GM21737 (cell line): ENCODE measurements at regions not wholly inside any gene's neighbourhood (a gene's known extent, or its start where the extent isn't known, plus 50 kb on each side); places are given as distances from the start of the nearest gene placed in this dataset.

Experiments used
- ATAC-seq: cut with Tn5 transposase; IDR thresholded peaks from one replicate; pipeline ENCODE4 v1.9.1; 2021; ENCODE audit warnings: mild to moderate bottlenecking, moderate library complexity; ENCODE audit not compliant: unreplicated experiment

DNA sequence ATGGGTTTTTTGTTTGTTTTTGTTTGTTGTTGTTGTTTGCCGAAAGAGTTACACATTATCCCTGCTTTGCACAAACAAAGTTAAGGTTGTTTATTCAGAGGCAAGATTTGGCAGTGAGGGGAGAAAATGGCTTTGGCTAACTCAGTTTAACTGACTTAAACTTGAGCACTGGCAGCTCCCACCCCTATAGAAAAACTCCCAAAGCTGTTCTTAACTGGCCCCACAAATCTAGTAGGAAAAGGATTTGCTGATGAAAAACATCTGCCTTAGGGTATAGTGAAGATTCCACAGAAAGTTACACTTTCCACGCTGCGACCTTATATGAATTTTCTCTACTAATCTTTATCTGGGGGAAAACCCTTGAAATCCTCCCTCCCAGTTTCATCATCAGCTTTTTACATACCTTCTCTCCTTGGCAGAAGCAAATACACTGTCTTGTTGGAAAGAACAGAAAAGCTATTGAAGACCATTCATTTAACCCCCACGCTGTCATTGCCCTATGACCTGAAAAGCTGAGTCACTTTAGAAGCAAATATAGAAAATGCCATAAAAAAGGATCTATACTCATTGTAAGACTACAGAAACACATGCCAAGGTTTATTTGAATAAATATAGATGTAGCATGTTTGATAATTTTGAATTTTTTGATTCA, 551.7 kb downstream of the NR2F2 start:
- no peak for ATAC-seq

DNA sequence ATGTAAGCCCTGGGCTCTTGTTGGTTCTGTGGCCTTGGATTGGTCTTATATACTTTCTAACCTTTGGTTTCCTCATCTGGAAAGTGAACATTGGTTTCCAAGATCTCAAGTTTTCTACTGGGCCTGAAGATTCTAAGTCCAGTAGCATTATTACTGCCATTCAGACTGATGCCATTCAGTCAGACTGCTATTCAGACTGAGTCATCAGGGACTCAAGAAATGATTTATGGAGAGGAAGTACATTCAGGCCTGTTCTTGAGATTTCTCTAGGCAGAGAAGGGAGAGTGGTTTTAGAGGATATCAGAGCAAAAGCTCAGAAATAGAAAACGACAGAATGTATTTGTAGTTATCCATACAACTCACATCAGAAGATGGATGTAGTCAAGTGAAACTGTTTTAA, 557.2 kb downstream of the NR2F2 start:
- ATAC-seq: no peak

DNA sequence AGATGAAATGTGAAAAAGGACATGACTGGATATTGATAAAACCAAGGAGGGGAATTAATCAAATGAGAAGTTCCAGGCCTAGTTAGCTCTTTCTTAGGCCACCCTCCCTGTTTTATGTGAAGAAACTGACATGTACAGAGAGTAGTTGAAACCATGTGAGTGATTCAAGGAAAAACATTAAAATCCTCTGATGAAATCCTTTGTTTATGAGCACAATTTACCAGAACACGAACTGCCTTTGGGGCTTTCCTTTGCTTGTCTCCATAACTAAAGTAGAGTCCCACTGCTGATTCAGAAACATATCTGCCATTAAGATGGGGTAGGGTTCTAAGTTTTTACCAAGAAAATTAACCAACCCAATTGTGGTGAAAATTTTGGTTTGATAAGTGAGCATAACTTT, 558.3 kb downstream of the NR2F2 start:
- no peak for ATAC-seq

DNA sequence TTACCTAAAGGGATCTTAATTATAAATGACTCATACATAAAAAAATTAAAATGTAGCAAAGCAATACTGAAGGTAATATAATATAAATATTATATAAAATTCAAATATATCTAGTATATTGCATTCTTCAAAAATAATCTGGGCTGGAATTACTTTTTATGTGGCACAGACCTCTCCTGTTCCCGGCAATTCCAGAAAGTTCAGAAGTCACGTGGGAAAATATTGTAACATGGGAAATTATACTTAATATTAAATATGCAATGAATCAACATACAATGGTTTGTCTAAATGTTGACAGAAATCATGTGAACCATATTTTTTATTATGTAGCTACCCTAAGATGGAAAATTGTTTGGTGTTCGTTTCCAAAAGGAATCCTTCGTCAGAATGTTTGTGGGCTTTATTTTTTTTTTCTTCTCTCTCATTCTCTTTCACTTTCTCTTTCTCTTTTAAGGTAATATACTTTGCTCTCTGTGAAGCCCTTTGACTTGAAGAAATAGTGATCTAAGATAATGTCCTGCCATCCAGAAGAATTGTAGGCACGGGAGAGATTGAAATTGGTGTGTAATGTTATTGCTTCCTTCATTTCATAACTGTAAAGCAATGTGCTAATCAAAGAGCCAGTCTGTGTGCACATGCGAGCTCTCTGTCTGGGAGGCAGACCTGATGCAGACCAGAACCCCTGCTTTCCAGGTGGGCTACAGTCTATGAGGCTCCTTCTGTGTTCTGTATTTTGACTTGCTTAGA, 559.4 kb downstream of the NR2F2 start:
- ATAC-seq: no peak

DNA sequence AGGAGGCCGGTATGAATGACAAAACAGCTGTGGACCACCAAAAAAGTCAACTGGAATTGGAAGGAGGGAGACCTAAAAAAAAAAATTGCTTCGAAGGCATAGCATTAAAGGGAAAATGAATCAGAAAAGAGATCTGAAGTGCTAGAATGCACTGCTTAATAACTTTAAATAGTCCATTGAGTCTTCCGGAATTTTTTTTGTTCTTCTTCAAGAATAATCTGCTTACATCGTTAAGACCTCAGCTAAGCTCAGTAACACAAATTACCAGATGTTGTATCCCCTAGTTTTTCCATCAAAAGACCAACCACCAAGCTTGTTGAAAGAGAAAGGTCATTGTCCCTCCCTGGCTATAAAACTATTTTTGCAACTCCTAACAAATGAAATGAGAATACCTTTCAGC, 560.5 kb downstream of the NR2F2 start:
- ATAC-seq: no peak

DNA sequence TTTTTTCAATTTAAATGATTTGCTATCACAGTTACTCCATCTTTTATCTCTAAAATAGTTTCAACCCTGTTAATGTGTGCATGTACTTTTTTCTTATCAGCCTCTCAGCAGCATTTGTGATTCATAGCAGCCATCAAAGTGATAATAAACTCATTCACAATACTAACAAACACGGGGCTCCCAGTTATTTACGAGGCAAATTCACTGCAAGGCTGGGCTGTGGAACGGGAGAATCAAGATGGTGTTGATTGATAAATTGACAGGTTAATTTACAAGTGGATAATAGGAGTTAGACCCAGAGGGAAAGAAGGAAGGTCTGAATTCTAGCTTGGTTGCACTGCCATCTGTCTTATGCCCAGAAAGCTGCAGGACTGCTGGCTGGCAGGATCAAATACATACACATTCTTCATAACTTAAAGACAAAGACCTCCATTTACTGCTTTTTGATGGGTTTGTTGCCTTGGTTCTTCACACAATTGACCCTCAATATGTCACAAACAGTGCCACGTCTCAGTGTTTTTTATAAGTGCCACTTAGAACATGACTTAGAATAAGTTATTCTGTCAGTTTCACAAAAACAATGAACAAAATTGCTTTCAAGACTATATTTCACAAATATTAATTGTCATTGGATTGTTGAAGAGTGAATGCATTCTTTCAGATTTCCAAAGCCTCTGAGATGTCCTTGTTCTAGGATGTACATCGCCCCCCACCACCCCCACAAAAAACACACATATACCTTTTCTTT, 562.8 kb downstream of the NR2F2 start:
- ATAC-seq: no peak

DNA sequence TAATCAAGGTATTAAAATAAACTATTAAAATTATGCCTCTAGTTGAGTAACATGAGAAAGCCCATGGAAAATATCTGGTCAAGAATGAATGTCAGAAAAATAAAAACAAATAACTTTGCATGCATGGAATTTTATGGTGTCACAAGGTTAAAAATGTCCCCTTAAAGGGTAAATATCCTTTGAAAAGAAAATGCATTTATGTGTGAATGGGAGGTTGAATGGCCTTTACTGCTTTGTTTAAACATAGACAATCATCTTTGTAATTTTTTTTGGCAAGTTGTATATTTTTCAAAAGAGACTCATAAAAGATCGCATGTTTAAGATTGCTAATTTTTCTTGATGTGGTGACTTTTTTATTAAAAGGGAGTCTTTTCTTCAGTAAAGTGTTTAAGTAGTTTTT, 564.2 kb downstream of the NR2F2 start:
- ATAC-seq: no peak

DNA sequence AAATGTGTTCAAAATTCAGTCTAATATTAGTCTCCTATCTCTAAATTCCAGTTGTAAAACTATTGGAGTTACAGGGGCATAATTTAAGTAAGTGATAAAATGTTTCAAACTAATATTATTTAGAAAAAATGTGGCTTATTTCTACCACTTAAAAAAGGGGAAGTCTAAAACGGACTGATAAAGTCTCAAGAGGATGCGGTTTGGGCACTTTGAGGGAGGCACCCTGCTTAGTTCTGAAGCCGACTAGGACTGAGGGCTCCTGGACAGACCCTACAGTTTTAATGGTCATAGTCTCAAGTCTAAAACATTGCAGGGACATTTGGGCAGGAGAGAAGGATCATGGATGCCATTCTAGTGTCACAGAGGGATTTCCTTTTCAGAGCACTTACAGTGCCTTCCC, 566.3 kb downstream of the NR2F2 start:
- no peak for ATAC-seq

DNA sequence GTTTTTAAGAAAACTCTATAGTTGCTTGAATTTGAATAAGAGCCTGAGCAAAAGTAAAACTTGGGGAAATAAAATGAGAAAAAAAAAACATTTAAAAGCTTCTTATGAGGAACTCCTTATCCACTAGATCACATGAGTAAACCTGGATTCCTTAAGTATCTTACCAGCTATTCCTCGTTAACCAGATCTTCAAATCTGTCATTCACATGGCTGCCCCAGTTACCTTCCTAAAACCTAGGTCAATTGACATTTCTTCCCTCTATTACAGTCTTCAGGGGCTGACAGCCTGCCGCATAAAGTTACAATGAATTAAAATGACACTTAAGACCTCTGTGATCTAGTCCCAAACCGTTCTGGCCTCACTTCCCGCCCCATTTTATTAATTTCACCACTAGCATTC, 583.6 kb downstream of the NR2F2 start:
- ATAC-seq: no peak

DNA sequence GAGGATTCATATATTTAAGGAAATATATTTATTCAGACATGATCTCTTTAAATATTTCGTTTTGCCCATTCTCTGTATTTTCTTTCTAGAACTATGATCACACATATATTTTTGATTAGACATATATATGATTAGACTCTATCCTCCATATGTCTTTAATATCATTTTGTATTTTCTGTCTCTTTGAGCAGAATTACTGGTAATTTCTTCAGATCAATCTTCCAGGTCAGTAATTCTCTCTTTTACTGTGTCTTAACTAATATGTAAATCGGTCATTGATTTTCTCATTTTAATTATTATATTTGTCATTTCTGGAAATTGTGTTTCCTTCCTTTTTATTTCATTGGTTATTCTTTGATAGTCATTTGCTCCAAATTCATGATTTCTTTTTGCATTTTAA, 586.2 kb downstream of the NR2F2 start:
- ATAC-seq: no peak

DNA sequence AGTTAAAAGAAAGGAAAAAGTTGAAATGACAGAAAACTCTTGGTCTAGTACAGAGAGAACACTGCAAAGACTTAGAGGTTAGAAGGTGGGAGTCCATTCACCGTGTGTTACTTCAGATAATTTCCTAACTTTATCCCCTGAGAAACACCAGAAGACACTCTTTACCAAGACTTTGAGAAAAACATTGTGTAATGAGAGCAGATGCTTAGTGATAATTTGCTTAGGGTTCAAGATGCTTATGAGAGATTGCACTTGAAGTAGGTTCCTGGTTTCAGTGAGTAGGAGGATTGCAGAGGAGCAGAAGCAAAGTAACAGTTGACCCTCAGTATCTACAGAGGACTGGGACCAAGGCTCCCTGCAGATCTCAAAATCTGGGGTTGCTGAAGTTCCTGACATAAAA, 594.1 kb downstream of the NR2F2 start:
- no peak for ATAC-seq

DNA sequence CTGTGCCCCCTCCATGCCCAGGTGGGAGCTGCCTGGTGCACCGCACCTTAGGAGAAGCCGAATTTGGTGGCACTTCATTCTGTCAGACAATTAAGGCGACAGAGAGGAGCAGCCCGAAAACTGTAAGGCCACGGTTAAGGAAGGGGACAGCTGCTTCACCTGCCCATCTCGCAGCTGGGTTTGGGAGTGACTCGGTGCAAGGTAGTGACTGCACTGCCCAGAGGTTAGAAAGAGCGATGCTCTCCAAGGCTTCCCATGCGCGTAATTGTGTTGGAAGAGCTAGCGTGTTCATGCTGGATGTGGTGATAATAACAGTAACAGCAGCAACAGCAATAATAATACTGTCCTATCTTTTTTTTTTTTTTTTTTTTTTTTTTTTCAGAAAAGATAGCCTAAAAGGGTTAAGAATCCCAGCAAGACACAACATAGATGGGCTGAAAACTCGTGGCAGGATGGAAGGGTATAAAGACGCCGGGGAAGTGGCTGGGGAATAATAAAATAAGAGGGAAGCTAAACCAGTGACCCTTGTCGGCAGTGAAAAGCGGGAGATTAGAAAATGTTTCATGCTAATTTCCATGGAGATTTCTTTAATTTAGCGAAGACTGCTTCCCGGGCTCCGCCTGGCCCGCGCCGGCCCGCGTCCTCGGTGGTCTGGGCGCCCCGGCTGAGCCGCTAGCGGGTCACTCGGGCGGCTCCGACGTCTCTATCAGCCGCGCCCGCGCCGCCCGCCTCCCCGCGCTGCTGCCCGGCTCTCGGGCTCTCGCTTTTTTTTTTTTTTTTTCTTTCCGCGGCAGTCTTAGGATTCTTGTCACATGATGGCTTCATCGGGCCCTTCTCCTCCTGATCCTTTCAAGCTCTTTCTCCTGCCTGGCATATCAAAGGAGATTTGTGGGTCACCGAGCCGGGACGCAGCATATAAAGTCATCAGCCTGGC, 617.1 kb downstream of the NR2F2 start:
- ATAC-seq: no peak

DNA sequence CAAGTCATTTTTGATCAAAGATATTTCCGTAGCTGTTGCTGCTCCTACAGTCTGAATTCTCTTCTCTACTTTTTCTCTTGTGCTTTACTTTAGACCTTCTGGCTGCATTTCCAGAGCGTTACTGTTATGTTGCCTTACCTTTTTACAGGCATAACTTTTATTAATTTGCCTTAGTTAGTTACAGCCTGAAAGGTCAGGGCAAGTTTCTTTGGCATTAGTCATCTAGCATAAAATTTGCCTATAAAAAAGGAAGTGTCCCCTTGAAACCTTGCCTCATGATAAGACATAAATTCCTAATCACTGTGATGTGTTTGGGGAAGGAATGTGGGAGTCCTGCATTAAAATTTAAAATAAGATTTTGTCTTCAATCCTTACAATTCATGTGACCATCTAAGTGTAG, 618.5 kb downstream of the NR2F2 start:
- ATAC-seq: no peak

DNA sequence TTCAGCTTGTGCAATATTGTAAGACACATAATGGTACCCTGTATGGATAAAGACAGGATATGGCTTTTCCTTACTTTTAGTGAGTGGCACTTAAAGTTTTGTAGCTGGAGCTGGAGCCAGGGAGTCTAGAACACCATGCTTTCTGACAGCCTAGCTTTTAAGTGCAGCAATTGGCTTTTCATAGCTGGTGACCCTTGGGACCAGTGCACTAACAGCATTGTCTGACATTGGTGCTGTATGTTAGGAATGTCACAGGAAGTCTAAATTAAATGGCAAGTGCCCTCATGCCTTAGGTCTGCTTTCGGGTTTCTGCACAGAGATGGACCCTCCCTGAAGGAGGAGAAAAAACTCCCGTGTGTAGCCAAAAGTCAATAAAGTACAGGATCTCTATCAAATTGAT, 628.2 kb downstream of the NR2F2 start:
- no peak for ATAC-seq

DNA sequence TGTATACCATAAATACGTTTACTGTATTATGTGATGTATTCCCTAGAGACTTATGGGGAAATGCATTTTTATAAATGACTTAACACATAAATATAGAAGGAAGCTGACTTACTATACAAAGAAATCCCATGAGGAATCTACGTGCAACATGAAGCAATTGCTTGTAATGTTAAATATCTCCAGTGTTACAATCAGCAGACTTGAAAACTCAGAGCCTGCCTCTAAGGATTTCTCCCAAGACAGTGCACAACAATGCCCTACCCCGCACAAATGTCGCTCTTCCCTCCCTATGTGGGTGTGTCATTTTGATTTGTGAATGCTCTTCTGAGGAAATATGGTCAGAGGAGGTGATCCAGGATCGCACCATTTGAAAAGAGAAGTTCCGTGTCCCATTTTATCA, 629.0 kb downstream of the NR2F2 start:
- ATAC-seq: no peak

DNA sequence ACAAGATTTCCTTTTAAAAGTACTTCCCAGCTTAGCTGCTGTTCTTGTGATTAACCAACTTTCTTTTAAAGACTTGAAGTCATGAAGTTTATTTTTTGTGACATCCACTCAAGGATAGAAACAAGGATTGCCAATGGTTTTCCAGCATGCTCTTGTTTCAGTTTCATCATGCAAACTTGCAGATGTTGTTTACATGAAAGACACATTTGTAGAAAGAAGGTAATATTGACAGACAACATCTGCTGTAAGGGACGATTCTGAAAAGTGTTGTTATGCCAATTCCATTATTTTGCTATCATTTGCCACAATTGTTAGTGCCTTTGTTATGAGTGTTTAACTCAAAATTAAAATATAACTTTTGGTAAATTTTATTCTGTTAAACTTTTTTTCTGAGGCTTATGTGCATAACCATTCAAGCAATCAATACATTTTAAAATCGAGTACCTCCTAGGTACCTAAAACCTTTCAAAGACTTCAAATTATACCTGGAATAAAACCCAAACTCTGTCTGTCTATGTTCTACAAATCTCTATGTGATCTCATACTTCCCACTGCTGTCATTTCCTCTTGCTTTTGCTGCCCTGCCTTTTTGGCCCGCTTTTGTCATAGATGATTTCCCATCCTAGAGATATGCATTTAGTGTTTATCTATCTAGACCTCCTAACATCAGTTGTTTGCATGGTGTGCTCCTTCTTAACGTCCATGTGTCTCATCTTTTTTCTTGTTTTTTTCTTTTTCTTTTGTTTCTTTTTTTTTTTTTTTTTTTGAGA, 630.4 kb downstream of the NR2F2 start:
- no peak for ATAC-seq

DNA sequence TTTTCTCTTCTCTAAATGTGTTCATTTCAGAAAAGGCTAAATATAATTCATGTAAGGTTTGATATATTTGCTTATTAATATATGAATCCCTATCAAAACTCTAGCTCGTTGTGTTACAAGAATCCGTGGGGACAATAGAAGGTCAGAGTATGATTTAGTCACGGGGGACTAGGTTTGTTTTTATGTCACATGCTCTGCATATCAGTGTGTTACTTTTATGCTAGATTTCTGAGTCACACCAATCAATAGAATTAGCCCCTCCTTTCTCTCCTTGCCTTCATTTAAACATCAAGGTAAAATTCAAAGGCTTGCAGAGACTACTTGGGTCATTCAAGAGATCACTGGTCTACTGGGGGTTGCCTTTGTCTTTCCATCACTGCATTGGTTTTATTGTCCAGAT, 636.1 kb downstream of the NR2F2 start:
- ATAC-seq: no peak

DNA sequence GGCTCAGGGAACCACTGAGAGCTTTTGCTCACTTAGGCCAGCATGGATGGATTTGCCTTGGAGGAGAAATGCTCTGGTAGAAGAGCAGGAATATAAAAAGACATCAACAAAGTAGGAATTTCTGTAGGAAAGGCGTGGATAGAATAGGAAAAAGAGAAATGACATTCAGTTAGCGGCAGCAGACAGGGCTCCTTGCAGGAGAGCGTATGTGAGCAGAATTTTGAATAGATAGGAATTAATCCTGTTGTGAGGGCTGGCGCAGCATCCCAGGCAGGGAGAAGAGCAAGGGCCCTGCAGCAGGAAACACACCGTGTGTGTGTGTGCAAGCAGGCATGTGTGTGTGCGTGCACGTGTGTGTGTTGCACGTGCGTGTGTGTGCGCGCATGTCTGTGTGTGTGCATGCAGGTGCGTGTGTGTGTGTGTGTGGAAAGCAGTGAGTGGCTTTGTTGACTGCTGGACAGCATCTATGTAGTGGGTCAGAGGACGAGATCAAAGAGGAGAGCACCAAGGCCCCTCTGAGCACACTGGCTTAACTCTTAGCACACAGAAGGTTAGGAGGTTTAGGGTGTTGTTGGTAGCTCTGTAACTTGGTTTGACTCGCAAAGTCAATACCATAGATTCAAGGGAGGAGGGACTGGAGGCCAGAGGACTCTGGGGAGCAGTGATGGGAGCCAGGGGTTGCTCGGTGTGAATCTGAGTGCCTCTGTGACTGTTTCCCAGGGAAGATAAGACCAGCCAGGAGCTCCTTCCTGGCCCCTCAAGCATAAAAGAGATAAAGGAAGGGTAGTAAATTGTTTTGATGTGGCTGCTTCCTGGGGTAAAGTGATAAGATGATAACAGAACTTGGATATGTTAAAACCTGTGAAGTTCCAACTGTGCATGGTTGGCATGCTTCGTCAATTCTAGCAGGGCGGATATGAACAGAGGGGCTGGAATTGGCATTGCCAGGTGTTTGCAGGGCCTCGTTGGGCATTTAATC, 639.5 kb downstream of the NR2F2 start:
- ATAC-seq: no peak

DNA sequence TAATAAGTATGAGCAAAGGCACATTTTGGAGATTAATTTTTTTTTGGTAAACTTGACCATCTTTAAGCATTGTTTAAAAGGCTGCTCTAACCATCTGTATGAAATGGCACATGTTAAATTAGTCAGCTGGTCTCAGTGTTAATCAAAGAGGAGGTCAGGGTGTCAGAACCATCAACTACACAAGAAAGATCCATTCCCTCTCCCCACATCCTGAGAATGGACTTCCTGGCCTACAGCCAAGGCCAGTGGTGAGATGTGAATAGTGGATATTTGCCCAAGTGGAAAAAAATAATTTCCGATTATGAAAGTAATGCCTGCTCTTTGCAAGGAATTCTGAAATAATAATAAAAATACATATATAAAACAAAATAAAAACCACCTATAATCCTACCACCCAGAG, 641.7 kb downstream of the NR2F2 start:
- ATAC-seq: no peak
